Left lung (tissue), 4 donors: ENCODE measurements at regions not wholly inside any gene's neighbourhood (a gene's known extent, or its start where the extent isn't known, plus 50 kb on each side); places are given as distances from the start of the nearest gene placed in this dataset.

ENCODE experiments used
- ATAC-seq: fragments of 200-7000 bp; cut with Tn5 transposase; one replicate; pipeline ENCODE4 v1.9.1; 2020; ENCODE audit warnings: moderate library complexity
- DNase-seq, 4 donors: peaks; one replicate each; pipeline ENCODE4 v3.0.0-alpha.2; 2013 to 2020
- H3K27ac ChIP-seq, 2 donors: fragments of 200-600 bp; sonication (generic) in 1 of 2; one replicate each; pipeline versions ENCODE4 v1.5.0 to v1.8.0; 2020 to 2021
- H3K27me3 ChIP-seq, 2 donors: fragments of 200-600 bp; sonication (generic) in 1 of 2; one replicate each; pipeline versions ENCODE4 v1.5.0 to v1.8.0; 2020 to 2021
- H3K36me3 ChIP-seq, 2 donors: fragments of 200-600 bp; sonication (generic) in 1 of 2; one replicate each; pipeline versions ENCODE4 v1.5.0 to v1.8.0; 2020 to 2021
- H3K4me1 ChIP-seq, 2 donors: fragments of 200-600 bp; one replicate each; pipeline ENCODE4 v1.8.0; 2021
- H3K4me3 ChIP-seq, 2 donors: fragments of 200-600 bp; sonication (generic) in 1 of 2; one replicate each; pipeline versions ENCODE4 v1.5.0 to v1.8.0; 2020 to 2021; ENCODE audit warnings: mild to moderate bottlenecking in 1 of 2
- H3K9me3 ChIP-seq, 2 donors: fragments of 200-600 bp; sonication (generic) in 1 of 2; one replicate each; pipeline versions ENCODE4 v1.5.0 to v1.8.0; 2020 to 2021
- CTCF ChIP-seq, 2 donors: fragments of 200-600 bp; sonication (generic) in 1 of 2; IDR thresholded peaks; one replicate each; pipeline versions ENCODE4 v1.5.0 to v1.8.0; 2021; ENCODE audit warnings: antibody characterized with exemption in 2 of 2
- intact Hi-C, 2 donors: fragments of 100-400 bp; cut with DNase I; formaldehyde crosslinking; loops; one replicate each; pipeline versions ENCODE4 v1.11.2 to v1.14.2; 2022
- donor health status: DM: no; HTN: yes; CAD: no.
- donor health status: DM: no; HTN: no; CAD: no.

GRCh38 chr2:122367646-122368010 lies 612.2 kb downstream of the TSN start:
- intact Hi-C loops = no loop called here
- ATAC-seq = no peak
- no peaks in the 10 kb centered on the region for H3K4me1 ChIP-seq
- TF ChIP-seq CTCF (IDR thresholded peaks at IDR 0.05) = no peak
- H3K27ac ChIP-seq = no peak overlapping the region
- H3K9me3 ChIP-seq = peaks cover 0 to 9% of the 10 kb centered on the region in 2 donors
- H3K36me3 ChIP-seq = no peaks in the 10 kb centered on the region
- no peak for DNase-seq
- H3K27me3 ChIP-seq = no peaks in the 10 kb centered on the region
- no peak overlapping the region for H3K4me3 ChIP-seq

DNA sequence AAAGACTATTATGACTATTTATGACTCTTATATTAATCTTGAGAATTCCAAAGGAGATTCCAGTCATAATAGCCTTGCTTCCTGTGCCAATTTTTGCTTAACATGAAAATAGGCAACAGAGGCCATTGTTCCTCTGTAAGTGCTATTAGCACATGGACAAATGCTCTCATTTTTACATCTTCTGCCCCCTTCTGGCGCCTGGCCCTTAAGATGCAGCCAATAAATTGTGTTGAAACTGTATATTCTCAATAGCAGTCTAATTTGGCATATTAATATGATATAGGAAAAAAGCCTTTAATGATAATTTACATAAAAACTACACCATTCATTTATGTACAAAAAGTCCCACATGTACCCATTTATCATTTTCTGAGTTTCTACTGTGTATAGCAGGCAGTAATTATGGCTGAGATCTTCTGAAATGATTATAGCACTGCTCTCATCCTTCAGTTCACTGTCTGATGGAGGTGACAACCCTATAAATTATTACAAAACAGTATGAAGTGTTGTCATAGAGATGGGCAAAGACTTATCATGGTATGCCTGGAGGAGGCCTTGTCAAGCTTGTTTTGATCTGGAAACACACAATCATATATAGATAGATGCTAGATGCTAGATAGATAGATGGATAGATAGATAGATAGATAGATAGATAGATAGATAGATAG lies 613.3 kb downstream of the TSN start:
- TF ChIP-seq CTCF (IDR thresholded peaks at IDR 0.05) = no peak
- Histone ChIP-seq H3K9me3 (peaks cover 0 to 15% of the 10 kb centered on the region in 2 donors), H3K27ac (no peak overlapping the region), H3K36me3 (no peaks in the 10 kb centered on the region), H3K4me1 (no peaks in the 10 kb centered on the region), H3K4me3 (no peak overlapping the region), H3K27me3 (no peaks in the 10 kb centered on the region)
- DNase-seq = no peak
- intact Hi-C loops = no loop called here
- no peak for ATAC-seq

- ATAC-seq (no peak), DNase-seq (no peak)
- intact Hi-C loops = no loop called here
- H3K4me1 ChIP-seq = no peaks in the 10 kb centered on the region
- no peak overlapping the region for H3K4me3 ChIP-seq
- no peaks in the 10 kb centered on the region for H3K27me3 ChIP-seq
- H3K9me3 ChIP-seq = peaks cover 0 to 5% of the 10 kb centered on the region in 2 donors
- no peaks in the 10 kb centered on the region for H3K36me3 ChIP-seq
- no peak overlapping the region for H3K27ac ChIP-seq
- TF ChIP-seq CTCF (IDR thresholded peaks at IDR 0.05) = no peak
Observed at GRCh38 chr2:122378521-122378920, 623.1 kb downstream of the TSN start.

DNA sequence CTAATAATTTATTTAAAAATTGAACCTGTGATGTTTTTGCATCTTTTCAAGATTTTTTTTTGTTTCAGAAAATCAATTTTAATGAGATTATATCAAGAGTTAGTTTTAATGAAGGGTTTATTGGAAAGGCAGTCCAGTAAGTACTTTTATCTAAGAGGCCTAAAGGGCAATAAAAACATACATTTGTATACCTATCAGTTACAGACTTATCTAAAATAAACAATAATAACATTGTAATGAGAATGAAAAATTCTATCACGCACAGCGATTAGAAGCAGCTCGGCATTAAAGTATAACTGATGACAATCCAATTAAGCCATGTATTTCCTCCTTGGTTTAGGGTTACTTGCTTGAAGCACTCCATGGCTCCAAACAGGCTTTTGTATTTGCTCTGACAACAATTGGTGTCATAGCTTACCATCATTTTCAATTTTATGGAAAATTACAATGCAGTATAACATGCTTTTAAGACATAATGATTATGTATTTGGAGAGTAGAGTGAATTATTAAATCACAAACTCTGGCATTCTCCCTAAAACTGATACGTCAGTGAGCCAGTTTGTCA lies 629.4 kb downstream of the TSN start:
- Histone ChIP-seq H3K27ac (no peak overlapping the region), H3K9me3 (peaks cover 0 to 22% of the 10 kb centered on the region in 2 donors), H3K4me1 (no peaks in the 10 kb centered on the region), H3K36me3 (no peaks in the 10 kb centered on the region), H3K27me3 (no peaks in the 10 kb centered on the region), H3K4me3 (no peak overlapping the region)
- no peak for TF ChIP-seq CTCF (IDR thresholded peaks at IDR 0.05)
- no peak for DNase-seq
- no peak for ATAC-seq
- intact Hi-C loops = no loop called here

DNA sequence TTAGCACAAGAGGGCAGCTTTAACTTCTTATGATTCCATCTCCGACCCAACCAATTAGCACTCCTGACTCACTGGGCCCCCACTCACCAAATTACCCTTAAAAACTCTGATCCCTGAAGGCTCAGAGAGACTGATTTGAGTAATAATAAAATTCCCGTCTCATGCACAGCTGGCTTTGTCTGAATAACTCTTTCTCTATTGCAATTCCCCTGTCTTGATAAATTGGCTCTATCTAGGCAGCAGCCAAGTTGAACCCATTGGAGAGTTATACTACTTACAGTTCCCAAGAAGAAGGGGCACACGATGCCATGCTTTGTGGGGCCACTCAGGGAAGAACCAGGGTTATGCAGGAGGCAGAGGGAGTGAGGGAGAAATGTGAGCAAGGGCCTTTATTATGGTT lies 632.8 kb downstream of the TSN start:
- Histone ChIP-seq H3K4me3 (no peak overlapping the region), H3K27me3 (no peaks in the 10 kb centered on the region), H3K4me1 (no peaks in the 10 kb centered on the region), H3K36me3 (no peaks in the 10 kb centered on the region), H3K9me3 (peaks cover 0 to 21% of the 10 kb centered on the region in 2 donors), H3K27ac (no peak overlapping the region)
- no peak for TF ChIP-seq CTCF (IDR thresholded peaks at IDR 0.05)
- intact Hi-C loops = no loop called here
- DNase-seq (no peak), ATAC-seq (no peak)
